COR-L47 (cell line): ENCODE measurements at regions not wholly inside any gene's neighbourhood (a gene's known extent, or its start where the extent isn't known, plus 50 kb on each side); places are given as distances from the start of the nearest gene placed in this dataset.
A peak's percentile ranks its signal among the peaks of the same experiment; 100 is the strongest.

Experiments
- DNase-seq: peaks from one replicate; lab custom pipeline; 2025; lab: John Stamatoyannopoulos, UW

- DNase-seq: no peak
Measured at GRCh38 chr2:6068429-6068828, 376.2 kb downstream of the SOX11 start.

GRCh38 chr2:6069381-6069780 is 377.2 kb downstream of the SOX11 start:
- peak; percentile 36 for DNase-seq

GRCh38 chr2:6071519-6071918 is 379.3 kb downstream of the SOX11 start:
- no peak for DNase-seq

- no peak for DNase-seq
Measured at GRCh38 chr2:6072276-6072675, 380.1 kb downstream of the SOX11 start.

- DNase-seq: no peak
Measured at GRCh38 chr2:6072768-6073167, 380.6 kb downstream of the SOX11 start.

- DNase-seq: peak; percentile 27
Measured at GRCh38 chr2:6073191-6074088, 381.3 kb downstream of the SOX11 start.

GRCh38 chr2:6074089-6074643 is 382.0 kb downstream of the SOX11 start:
- DNase-seq: no peak

GRCh38 chr2:6077585-6077984 is 385.4 kb downstream of the SOX11 start:
- no peak for DNase-seq

GRCh38 chr2:6078414-6078813 is 386.2 kb downstream of the SOX11 start:
- no peak for DNase-seq

GRCh38 chr2:6079405-6079804 is 387.2 kb downstream of the SOX11 start:
- DNase-seq: no peak

GRCh38 chr2:6080932-6081753 is 389.0 kb downstream of the SOX11 start:
- DNase-seq: no peak

GRCh38 chr2:6081955-6082624 is 389.9 kb downstream of the SOX11 start:
- no peak for DNase-seq

GRCh38 chr2:6082625-6083018 is 390.4 kb downstream of the SOX11 start:
- no peak for DNase-seq

GRCh38 chr2:6083136-6083535 is 391.0 kb downstream of the SOX11 start:
- no peak for DNase-seq

GRCh38 chr2:6089474-6089873 is 397.3 kb downstream of the SOX11 start:
- no peak for DNase-seq

- no peak for DNase-seq
Measured at GRCh38 chr2:6103372-6103771, 411.2 kb downstream of the SOX11 start.

- no peak for DNase-seq
Measured at GRCh38 chr2:6103949-6104348, 411.8 kb downstream of the SOX11 start.

GRCh38 chr2:6107290-6107689 is 415.1 kb downstream of the SOX11 start:
- no peak for DNase-seq

GRCh38 chr2:6109831-6110230 is 417.6 kb downstream of the SOX11 start:
- DNase-seq: no peak

- no peak for DNase-seq
Measured at GRCh38 chr2:6111781-6112261, 419.6 kb downstream of the SOX11 start.

GRCh38 chr2:6113786-6114185 is 421.6 kb downstream of the SOX11 start:
- no peak for DNase-seq

- DNase-seq: no peak
Measured at GRCh38 chr2:6127718-6128117, 435.5 kb downstream of the SOX11 start.
